GM18873 (cell line): ENCODE measurements at regions not wholly inside any gene's neighbourhood (a gene's known extent, or its start where the extent isn't known, plus 50 kb on each side); places are given as distances from the start of the nearest gene placed in this dataset.

Experiments used
- ATAC-seq: cut with Tn5 transposase; IDR thresholded peaks from one replicate; pipeline ENCODE4 v1.9.1; 2021; ENCODE audit warnings: mild to moderate bottlenecking, moderate library complexity, moderate number of reproducible peaks; ENCODE audit not compliant: unreplicated experiment, low FRiP score

GRCh38 chr10:33759191-33759590, 424.7 kb upstream of the NRP1 start:
- ATAC-seq: no peak

GRCh38 chr10:33758299-33758698, 423.8 kb upstream of the NRP1 start:
- ATAC-seq: no peak

- ATAC-seq: no peak
Observed at GRCh38 chr10:33754052-33754451, 419.6 kb upstream of the NRP1 start.

- no peak for ATAC-seq
Observed at GRCh38 chr10:33753389-33753788, 418.9 kb upstream of the NRP1 start.

- no peak for ATAC-seq
Observed at GRCh38 chr10:33749790-33750189, 415.3 kb upstream of the NRP1 start.

DNA sequence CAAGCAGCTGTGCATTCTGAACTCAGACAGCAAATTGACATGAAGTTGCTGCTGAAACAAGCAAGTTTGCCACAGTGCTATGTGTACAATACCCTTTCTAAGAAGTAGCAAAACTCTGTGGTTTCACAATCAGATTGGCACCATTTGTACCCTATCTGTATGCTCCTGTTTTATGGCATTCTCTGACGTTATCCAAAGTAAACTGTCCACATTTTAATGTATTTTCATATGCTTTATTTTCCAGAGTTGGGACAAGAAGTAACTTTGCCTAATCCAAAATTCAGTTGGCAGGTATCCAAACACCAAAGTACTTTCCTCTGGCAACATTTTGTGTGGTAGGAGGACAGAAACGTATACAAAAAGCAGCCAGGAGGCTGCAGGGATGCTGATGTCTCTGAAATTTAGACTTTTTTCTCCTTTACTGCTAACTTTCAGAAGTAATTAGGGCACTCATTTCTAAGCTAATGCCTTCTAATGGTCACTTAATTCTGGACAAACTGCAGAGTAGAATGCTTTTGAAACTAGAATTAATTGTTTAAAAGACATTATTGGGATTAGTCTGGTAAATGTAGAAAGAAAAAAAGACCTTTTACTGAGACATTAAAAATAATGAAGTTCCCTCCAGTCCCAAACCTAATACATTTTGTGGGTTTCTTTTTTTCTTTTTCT, 414.7 kb upstream of the NRP1 start:
- no peak for ATAC-seq

GRCh38 chr10:33746836-33747268, 412.4 kb upstream of the NRP1 start:
- ATAC-seq: no peak

- ATAC-seq: no peak
Observed at GRCh38 chr10:33746186-33746585, 411.7 kb upstream of the NRP1 start.

- ATAC-seq: no peak
Observed at GRCh38 chr10:33743429-33743857, 409.0 kb upstream of the NRP1 start.

DNA sequence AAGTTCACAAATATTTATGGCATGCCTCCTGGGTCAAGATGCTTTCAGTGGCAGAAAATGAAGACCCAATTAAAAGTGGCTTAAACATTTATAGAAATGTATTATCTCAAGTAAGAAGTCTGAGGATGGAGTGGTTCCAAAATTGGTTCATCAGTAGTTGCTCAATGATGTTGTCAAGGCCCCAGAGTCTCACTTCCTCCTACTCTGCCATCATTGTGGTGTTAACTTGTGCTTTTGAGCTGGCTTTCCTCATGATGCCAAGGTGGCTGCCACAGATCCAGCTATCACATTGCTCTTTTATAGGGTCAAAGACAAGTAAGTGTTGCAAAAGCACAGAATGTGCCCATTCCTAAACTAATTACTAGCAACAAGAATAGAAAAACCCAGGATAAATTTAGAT, 404.6 kb upstream of the NRP1 start:
- ATAC-seq: no peak

GRCh38 chr10:33735464-33735923, 401.0 kb upstream of the NRP1 start:
- ATAC-seq: no peak

DNA sequence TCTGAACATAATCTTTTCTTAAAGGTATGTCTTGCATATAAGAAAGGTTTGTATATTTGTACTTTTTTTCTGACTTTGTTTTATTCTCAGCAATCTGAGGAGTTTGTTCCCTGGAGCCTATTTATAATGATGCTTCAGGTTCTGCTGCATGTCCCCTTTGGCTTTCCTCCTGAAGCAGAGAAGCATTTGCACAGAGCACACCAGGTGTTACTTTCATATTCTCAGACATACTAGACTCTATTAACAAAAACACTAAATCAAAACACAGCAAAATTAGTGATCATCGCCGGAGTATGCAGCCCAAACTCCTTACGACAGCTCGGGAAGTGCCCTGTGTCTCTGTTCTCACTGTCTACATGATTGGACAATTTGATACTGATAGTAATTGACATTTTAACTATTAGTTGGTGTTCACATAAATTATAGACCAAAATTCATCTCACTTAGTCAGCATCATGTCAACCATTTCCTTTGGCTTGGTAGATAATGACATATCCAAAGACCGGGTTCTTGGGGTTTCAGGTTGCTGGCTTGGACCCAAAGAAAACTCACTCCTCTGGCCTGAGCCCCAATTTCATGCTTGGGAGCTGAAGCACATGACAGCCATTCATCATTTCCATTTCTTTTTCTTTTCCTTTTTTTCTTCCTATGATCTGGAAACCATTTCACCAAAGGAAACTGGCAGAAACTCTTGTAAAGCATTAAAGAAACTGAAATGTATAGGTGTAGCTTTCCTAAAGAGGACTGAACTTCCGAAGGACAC, 400.1 kb upstream of the NRP1 start:
- ATAC-seq: no peak

GRCh38 chr10:33733058-33733457, 398.6 kb upstream of the NRP1 start:
- ATAC-seq: no peak

DNA sequence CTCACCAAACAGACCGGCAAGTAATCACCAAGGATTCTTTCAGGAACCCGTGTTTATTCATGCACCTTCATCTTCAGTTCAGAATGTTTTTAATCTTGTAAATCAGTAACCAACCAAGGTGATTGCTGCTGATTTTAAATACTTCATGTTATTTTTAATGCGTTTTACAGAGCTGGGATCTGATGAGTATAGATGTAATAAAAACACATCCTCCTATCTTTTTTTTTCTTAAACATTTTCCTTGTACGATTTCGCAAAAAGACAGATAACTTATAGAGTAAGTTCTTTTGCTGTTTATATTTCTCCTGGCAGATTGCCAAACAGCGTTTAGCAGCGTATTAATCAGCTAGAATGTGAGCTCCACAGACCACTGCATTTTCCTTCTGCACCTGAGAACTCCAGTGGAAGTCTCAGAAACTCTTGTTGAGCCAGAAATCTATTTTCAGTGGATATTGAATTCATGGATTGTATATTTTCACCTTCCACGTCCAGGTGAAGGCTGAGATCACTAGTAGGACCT, 397.8 kb upstream of the NRP1 start:
- no peak for ATAC-seq

DNA sequence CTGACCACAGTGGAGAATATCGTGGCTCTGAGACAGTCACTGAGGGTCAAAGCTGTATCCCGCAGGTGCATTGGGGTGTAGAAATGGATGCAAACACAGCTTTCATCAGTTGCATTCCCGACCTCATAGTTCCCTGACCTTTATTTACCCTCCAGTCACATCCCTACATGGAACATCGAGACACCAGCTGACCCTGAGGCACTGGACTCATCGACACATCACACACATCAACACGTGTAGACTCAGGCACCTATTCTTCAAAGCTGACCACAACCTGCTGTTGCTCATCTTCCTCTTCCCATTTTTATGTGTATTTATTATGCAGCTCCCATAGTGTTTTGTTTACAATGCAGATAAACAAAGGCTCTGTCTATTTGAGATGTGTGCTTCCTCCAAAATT, 396.9 kb upstream of the NRP1 start:
- ATAC-seq: no peak

DNA sequence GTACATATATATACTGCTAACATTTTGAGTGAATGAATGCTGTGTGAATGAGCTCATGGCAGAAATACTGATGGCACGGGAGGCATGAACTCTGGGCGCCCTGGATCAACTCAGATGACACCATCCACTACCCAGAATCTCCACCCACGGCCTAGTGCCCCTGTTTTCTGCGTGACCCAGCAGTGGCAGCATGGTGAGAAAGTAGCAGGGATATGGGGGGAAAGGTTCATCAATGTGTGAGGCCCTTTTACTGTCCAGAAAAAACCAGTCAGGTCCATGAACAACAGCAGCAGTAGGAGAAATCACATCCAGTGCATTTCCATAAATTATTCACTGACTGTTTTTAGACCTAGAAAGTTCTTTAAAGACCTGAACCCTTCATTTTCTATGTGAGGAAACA, 391.0 kb upstream of the NRP1 start:
- no peak for ATAC-seq

DNA sequence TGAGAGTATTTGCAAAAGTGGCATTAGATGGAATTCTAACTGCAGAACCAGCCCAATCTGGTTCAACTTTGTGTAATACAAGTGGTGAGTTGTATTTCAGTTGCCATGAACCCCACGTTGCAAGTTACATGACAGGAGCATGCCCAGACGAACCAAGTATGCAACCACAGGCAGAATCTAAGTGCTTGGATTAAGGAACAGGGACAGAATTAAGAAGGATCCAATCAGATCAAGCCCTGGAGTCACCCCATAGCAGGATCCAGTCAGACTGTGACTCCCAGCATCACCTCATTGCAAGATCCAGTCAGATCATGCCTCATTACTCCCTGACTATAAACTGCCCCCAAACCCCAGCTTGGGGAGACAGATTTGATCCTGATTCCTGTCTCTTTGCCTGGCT, 388.7 kb upstream of the NRP1 start:
- no peak for ATAC-seq

- ATAC-seq: no peak
Observed at GRCh38 chr10:33722067-33722466, 387.6 kb upstream of the NRP1 start.

GRCh38 chr10:33721509-33721908, 387.0 kb upstream of the NRP1 start:
- ATAC-seq: no peak

GRCh38 chr10:33720161-33720560, 385.7 kb upstream of the NRP1 start:
- no peak for ATAC-seq

GRCh38 chr10:33719005-33719703, 384.7 kb upstream of the NRP1 start:
- no peak for ATAC-seq
